Fibroblast of mammary gland (primary cell): ENCODE measurements at regions not wholly inside any gene's neighbourhood (a gene's known extent, or its start where the extent isn't known, plus 50 kb on each side); places are given as distances from the start of the nearest gene placed in this dataset.
"Not testable (repeated sequence)": the region's sequence is repeated elsewhere in the genome, so short reads cannot be mapped to it uniquely, and the experiment has no call there.

Experiments used
- DNase-seq: peaks from one replicate; pipeline ENCODE4 v3.0.0-alpha.2; 2010; ENCODE audit warnings: low read depth
- H3K4me3 ChIP-seq: 2 replicates; pipeline ENCODE4 v1.5.1; 2011; ENCODE audit warnings: low read depth, mild to moderate bottlenecking, low read length, moderate library complexity; ENCODE audit not compliant: control insufficient read depth
- TF ChIP-seq, protein P1 (sequence below): conservative IDR thresholded peaks from 2 replicates; pipeline ENCODE4 v1.5.1; 2011; ENCODE audit warnings: low read depth, low read length, inconsistent platforms; ENCODE audit not compliant: control insufficient read depth, insufficient read depth

DNA sequence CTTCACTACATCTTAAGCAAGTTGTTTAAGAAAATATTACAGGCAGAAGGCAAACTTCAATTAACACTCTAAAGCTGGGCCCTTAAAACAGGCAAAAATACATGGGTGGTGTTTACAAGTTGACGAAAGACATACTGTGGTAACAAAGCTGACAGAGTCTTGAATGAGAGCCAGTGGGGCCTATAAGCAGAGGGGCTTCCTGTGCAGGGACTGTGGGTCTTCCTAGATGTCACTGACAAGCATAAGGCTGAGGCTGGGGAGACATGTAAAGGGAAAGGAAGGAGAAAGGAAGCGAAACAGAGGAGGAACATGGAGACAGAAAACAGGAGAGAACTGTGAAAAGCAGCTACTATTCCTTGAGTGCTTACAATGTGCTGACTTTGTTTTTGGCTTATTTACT is 308.0 kb upstream of the RPS23 start:
- TF ChIP-seq, protein P1, sequence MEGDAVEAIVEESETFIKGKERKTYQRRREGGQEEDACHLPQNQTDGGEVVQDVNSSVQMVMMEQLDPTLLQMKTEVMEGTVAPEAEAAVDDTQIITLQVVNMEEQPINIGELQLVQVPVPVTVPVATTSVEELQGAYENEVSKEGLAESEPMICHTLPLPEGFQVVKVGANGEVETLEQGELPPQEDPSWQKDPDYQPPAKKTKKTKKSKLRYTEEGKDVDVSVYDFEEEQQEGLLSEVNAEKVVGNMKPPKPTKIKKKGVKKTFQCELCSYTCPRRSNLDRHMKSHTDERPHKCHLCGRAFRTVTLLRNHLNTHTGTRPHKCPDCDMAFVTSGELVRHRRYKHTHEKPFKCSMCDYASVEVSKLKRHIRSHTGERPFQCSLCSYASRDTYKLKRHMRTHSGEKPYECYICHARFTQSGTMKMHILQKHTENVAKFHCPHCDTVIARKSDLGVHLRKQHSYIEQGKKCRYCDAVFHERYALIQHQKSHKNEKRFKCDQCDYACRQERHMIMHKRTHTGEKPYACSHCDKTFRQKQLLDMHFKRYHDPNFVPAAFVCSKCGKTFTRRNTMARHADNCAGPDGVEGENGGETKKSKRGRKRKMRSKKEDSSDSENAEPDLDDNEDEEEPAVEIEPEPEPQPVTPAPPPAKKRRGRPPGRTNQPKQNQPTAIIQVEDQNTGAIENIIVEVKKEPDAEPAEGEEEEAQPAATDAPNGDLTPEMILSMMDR, result no peak
- no peak for DNase-seq
- H3K4me3 ChIP-seq, result no peak overlapping the region

DNA sequence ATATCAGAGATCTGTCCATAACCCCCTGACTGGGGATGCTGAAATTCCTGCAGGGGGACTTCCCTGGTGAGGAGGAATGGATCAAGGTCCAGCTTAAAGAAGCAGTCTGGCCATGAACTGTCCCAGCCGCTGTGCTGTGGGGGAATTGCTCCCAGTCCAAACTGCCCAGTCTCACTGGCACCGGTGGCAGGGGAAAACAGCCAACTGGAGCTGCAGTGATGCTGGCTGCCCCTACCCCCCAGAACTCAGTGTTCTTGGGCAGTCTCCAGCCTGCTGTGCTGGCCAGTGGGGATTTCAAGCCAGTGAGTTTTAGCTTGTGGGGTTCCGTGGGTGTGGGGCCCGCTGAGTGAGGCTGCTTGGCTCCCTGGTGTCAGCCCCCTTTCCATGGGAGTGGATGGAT is 306.5 kb upstream of the RPS23 start:
- TF ChIP-seq, protein P1, result no peak
- DNase-seq, result no peak
- no peak overlapping the region for H3K4me3 ChIP-seq

DNA sequence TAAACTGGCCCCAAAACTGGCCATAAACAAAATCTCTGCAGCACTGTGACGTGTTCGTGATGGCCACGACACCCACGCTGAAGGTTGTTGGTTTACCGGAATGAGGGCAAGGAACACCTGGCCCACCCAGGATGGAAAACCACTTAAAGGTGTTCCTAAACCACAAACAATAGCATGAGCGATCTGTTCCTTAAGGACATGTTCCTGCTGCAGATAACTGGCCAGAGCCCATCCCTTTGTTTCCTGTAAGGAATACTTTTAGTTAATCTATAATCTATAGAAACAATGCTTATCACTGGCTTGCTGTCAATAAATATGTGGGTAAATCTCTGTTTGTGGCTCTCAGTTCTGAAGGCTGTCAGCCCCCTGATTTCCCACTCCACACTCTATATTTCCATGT is 305.2 kb upstream of the RPS23 start:
- not testable (repeated sequence) for H3K4me3 ChIP-seq, DNase-seq

DNA sequence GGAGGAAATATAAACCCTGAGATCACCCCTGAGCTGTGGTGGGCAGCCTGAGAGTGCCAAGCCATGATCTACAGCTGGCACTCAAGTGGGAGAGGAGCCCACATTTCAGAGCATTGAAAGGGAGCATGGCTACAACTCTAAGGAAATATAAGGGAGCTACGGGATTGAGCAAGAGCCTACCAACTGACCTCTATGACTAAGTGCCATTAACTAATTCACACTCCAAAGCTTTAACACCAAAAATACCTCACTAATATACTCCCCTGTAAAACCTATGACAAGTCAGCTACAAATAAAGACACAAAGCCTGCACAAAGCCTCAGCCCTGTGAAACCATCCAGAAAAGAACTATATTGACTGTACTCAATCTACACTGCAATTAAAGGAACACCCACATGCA is 286.8 kb upstream of the RPS23 start:
- TF ChIP-seq, protein P1, result no peak
- no peak for DNase-seq
- no peak overlapping the region for H3K4me3 ChIP-seq

DNA sequence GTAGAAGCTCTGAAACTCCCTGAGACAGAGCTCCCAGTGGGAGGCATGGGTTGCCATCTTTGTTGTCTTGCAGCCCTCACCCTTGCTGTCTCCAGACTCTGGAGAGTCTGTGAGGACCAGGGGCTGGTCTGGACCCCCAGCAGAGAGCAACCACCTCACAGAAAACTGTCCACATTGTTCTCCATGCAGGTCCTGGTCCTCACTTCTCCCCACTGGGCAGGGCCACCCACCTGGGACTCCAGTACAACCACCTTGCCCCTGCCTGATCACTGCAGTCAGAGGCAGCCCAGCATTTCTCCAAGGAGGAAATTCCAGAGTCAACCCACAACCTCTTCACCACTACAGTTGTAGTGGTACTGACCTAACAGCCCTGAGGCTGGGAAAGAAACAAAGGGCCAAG is 285.6 kb upstream of the RPS23 start:
- no peak for DNase-seq
- TF ChIP-seq, protein P1, result no peak
- no peak overlapping the region for H3K4me3 ChIP-seq

DNA sequence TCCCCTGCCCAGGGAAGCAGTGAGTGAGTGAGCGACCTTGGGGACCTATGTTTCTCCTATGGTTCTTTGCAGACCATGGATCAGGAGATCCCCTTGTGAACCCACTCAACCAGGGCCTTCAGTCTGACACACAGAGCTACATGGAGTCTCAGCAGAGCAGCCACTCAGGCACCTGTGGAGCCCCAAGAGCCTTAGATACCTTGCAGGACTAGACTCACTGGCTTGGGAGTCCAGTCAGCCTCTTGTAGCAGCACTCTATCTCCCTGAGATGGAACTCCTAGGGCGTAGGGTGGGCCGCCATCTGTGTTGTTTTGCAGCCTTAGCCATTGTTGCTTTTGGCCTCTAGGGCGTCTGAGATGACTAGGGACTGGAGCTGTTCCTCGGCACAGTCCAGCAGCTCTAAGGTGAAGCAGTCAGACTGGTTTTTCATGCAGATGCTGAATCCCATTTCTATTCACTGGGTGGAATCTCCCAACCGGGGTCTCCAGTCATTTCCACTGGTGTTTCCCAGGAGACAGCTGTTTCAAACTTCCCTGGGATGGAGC is 284.6 kb upstream of the RPS23 start:
- TF ChIP-seq, protein P1, result no peak
- no peak for DNase-seq
- H3K4me3 ChIP-seq, result no peak overlapping the region

DNA sequence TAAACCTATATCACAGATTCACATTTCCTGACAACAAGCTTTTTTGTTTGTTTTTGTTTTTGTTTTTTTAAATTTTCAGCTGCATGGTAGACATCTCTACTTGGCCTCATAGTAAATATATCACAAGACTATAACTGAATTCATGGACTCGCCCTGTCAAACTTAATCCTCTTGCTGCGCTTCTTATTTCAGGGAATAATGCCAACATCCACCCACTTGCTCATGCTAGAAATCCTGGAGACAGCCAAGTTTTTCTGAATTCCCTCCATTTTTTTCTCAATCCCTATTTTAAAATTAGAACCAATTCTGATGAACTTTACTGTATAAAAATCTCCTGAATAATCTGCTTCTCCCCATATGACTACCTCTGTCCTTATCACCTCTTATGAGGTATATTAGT is 283.6 kb upstream of the RPS23 start:
- TF ChIP-seq, protein P1, result no peak
- DNase-seq, result peak; percentile 4
- no peak overlapping the region for H3K4me3 ChIP-seq
